HepG2 (cell line): ENCODE measurements at regions not wholly inside any gene's neighbourhood (a gene's known extent, or its start where the extent isn't known, plus 50 kb on each side); places are given as distances from the start of the nearest gene placed in this dataset.

Experiments
- ATAC-seq: fragments of 200-7000 bp; cut with Tn5 transposase; 3 replicates; pipeline ENCODE4 v1.9.1; 2020; ENCODE audit warnings: mild to moderate bottlenecking, moderate library complexity
- BruUV-seq: library from RNA; stranded (reverse); fragments of 400-500 nt; replicated peaks from 2 replicates; lab custom pipeline; 2021; lab: Mats Ljungman, UMichigan
- CTCF ChIA-PET: fragments of 300-600 bp; formaldehyde crosslinking; extraction: SDS; loops from one replicate; lab custom pipeline; 2021; ENCODE audit warnings: low total read pairs, inconsistent platforms, low intra/inter-chr PET ratio; lab: Yijun Ruan, JAX
- POLR2A ChIA-PET: fragments of 350-600 bp; sonication (Branson Sonifier 250); formaldehyde crosslinking; loops from one replicate; lab custom pipeline; 2020; ENCODE audit warnings: antibody characterized with exemption, inconsistent platforms; lab: Yijun Ruan, JAX
- DNase-seq: peaks from one replicate; pipeline ENCODE4 v3.0.0-alpha.2; 2015; ENCODE audit warnings: low spot score
- FAIRE-seq: peaks from 3 replicates; lab custom pipeline; 2011; peaks lifted over from hg19 to GRCh38; lab: Jason Lieb, UNC
- H2AFZ ChIP-seq: one replicate; pipeline ENCODE4 v1.6.1; 2011; ENCODE audit warnings: low read length, inconsistent platforms
- H3K27ac ChIP-seq: fragments of 300-600 bp; 3 replicates; pipeline ENCODE4 v1.8.0; 2011; ENCODE audit warnings: mixed run types, mild to moderate bottlenecking, mixed read lengths, low read length, inconsistent platforms; ENCODE audit not compliant: insufficient read depth; ENCODE audit errors: extremely low read length
- H3K27me3 ChIP-seq, 2 experiments: fragments of 200-600 bp in 1 of 2; 2 replicates in 1 of 2; 3 replicates in 1 of 2; pipeline versions ENCODE4 v1.6.0 to v1.8.0; 2011; ENCODE audit warnings: low read length in 2 of 2, mild to moderate bottlenecking in 2 of 2, moderate library complexity in 2 of 2, inconsistent platforms in 1 of 2; ENCODE audit not compliant: insufficient read depth in 2 of 2, control insufficient read depth in 1 of 2
- H3K36me3 ChIP-seq, 2 experiments: fragments of 200-600 bp in 1 of 2; replicated peaks in 1 of 2; 2 replicates in 1 of 2; 3 replicates in 1 of 2; pipeline versions ENCODE4 v1.5.1 to v1.8.0; 2011; ENCODE audit warnings: low read length in 2 of 2, inconsistent platforms in 1 of 2; ENCODE audit not compliant: insufficient read depth in 2 of 2, control insufficient read depth in 1 of 2
- H3K4me1 ChIP-seq: 2 replicates; pipeline ENCODE4 v1.5.1; 2012; ENCODE audit warnings: low read length, inconsistent platforms; ENCODE audit not compliant: insufficient read depth
- H3K4me2 ChIP-seq: 2 replicates; pipeline ENCODE4 v1.6.0; 2011; ENCODE audit warnings: low read depth, low read length, inconsistent platforms
- H3K4me3 ChIP-seq, 3 experiments: fragments of 200-600 bp in 1 of 3; sonication (generic), shearing (Covaris generic) in 1 of 3; replicated peaks in 1 of 3; 2 replicates each; pipeline ENCODE4 v1.5.1; 2011 to 2016; ENCODE audit warnings: low read length in 3 of 3, inconsistent platforms in 2 of 3, low read depth in 2 of 3, mild to moderate bottlenecking in 2 of 3, control low read depth in 1 of 3, mixed read lengths in 1 of 3; ENCODE audit not compliant: insufficient read depth in 1 of 3
- H3K79me2 ChIP-seq: one replicate; pipeline ENCODE4 v1.6.1; 2011; ENCODE audit warnings: low read length, inconsistent platforms; ENCODE audit not compliant: insufficient read depth
- H3K9ac ChIP-seq: 2 replicates; pipeline ENCODE4 v1.6.0; 2011; ENCODE audit warnings: mild to moderate bottlenecking, low read depth, low read length, inconsistent platforms; ENCODE audit not compliant: insufficient read depth
- H3K9me3 ChIP-seq: 2 replicates; pipeline ENCODE4 v1.5.1; 2012; ENCODE audit warnings: mild to moderate bottlenecking, low read length
- H4K20me1 ChIP-seq: 2 replicates; pipeline ENCODE4 v1.6.0; 2011; ENCODE audit warnings: inconsistent platforms, mild to moderate bottlenecking, low read length, moderate library complexity; ENCODE audit not compliant: insufficient read depth
- AKAP8 ChIP-seq: sonication (generic); formaldehyde crosslinking; IDR thresholded peaks from 2 replicates; pipeline ENCODE4 v1.5.1; 2020; ENCODE audit warnings: mild to moderate bottlenecking, missing genetic modification reagents
- ATF4 ChIP-seq, 2 experiments: fragments of 450-650 bp in 1 of 2; sonication (generic) in 1 of 2; formaldehyde crosslinking; IDR thresholded peaks; 2 replicates each; pipeline versions ENCODE4 v1.5.0 to v1.8.0; 2020 to 2022; ENCODE audit warnings: mild to moderate bottlenecking in 1 of 2, missing genetic modification reagents in 1 of 2
- CAMTA2 ChIP-seq: sonication (generic); formaldehyde crosslinking; IDR thresholded peaks from 2 replicates; pipeline ENCODE4 v1.4.0; 2020; ENCODE audit warnings: mild to moderate bottlenecking, missing genetic modification reagents, borderline replicate concordance
- CREM ChIP-seq, 2 experiments: sonication (generic) in 1 of 2; formaldehyde crosslinking in 1 of 2; IDR thresholded peaks; 2 replicates each; pipeline versions ENCODE4 v1.4.0 to v1.6.1; 2016 to 2020; ENCODE audit warnings: antibody characterized with exemption in 1 of 2, mild to moderate bottlenecking in 1 of 2, missing genetic modification reagents in 1 of 2
- CTCF ChIP-seq: sonication (generic); formaldehyde crosslinking; IDR thresholded peaks from 2 replicates; pipeline ENCODE4 v1.5.0; 2020; ENCODE audit warnings: mild to moderate bottlenecking, missing genetic modification reagents, moderate library complexity
- ETS1 ChIP-seq: sonication (generic); formaldehyde crosslinking; IDR thresholded peaks from 2 replicates; pipeline ENCODE4 v1.4.0; 2020; ENCODE audit warnings: missing genetic modification reagents
- FOXA3 ChIP-seq: IDR thresholded peaks from 2 replicates; pipeline ENCODE4 v1.6.1; 2016; ENCODE audit warnings: missing genetic modification reagents, missing compliant biosample characterization
- GRHL1 ChIP-seq: sonication (generic); formaldehyde crosslinking; conservative IDR thresholded peaks from 2 replicates; pipeline ENCODE4 v1.8.0; 2022; ENCODE audit warnings: missing genetic modification reagents
- MXD3 ChIP-seq: IDR thresholded peaks from 2 replicates; pipeline ENCODE4 v1.6.1; 2016; ENCODE audit warnings: mild to moderate bottlenecking, missing biosample characterization, missing genetic modification reagents
- THAP9 ChIP-seq: sonication (generic); formaldehyde crosslinking; IDR thresholded peaks from 2 replicates; pipeline ENCODE4; 2020; ENCODE audit warnings: missing genetic modification reagents, mild to moderate bottlenecking, borderline replicate concordance
- ZBTB7B ChIP-seq: sonication (generic); formaldehyde crosslinking; IDR thresholded peaks from 2 replicates; pipeline ENCODE4 v1.4.0; 2020; ENCODE audit warnings: missing genetic modification reagents
- ZMYM4 ChIP-seq: sonication (generic); formaldehyde crosslinking; IDR thresholded peaks from 2 replicates; pipeline ENCODE4 v1.8.1; 2023; ENCODE audit warnings: mild to moderate bottlenecking, missing genetic modification reagents
- ZNF546 ChIP-seq: sonication (generic); formaldehyde crosslinking; conservative IDR thresholded peaks from 2 replicates; pipeline ENCODE4 v1.8.1; 2023; ENCODE audit warnings: mild to moderate bottlenecking, missing genetic modification reagents
- ZNF557 ChIP-seq: sonication (generic); formaldehyde crosslinking; IDR thresholded peaks from 2 replicates; pipeline ENCODE4 v1.4.0; 2020; ENCODE audit warnings: missing genetic modification reagents
- ZNF737 ChIP-seq: sonication (generic); formaldehyde crosslinking; IDR thresholded peaks from 2 replicates; pipeline ENCODE4 v1.5.0; 2020; ENCODE audit warnings: missing genetic modification reagents, mild to moderate bottlenecking, borderline replicate concordance
- ZZZ3 ChIP-seq: sonication (generic); formaldehyde crosslinking; IDR thresholded peaks from 2 replicates; pipeline ENCODE4 v1.4.0; 2020; ENCODE audit warnings: missing genetic modification reagents, mild to moderate bottlenecking, borderline replicate concordance
- WGBS: methylation state at CpG from one replicate; pipeline ENCODE4 v1.1.6; 2017; ENCODE audit warnings: low lambda C conversion rate; 5-methylcytosine and 5-hydroxymethylcytosine counted together
- in situ Hi-C: cut with HindIII; loops from 2 replicates; pipeline ENCODE4 v1.10.0; 2017; ENCODE audit warnings: low pct_unique_long_range_greater_than_20kb; ENCODE audit not compliant: extremely low pct_ligation_motif_present
- intact Hi-C: fragments of 100-400 bp; cut with micrococcal nuclease; formaldehyde crosslinking; loops from one replicate; pipeline ENCODE4 v1.10.0; 2022; ENCODE audit not compliant: unreplicated experiment

GRCh38 chr2:238551091-238551490 lies 124.4 kb downstream of the ASB1 start:
- ChIA-PET CTCF (no interaction called here), POLR2A (no interaction called here)
- FAIRE-seq (no peak), ATAC-seq (no peak), DNase-seq (no peak)
- in situ Hi-C loops (no loop called here), intact Hi-C loops (no loop called here)
- H3K4me1 ChIP-seq, result no peaks in the 10 kb centered on the region
- no peaks in the 10 kb centered on the region for H3K9me3 ChIP-seq
- no peaks in the 10 kb centered on the region for H3K79me2 ChIP-seq
- no TSS peak for BruUV-seq
- H3K4me2 ChIP-seq, result no peak overlapping the region
- no peak overlapping the region for H2AFZ ChIP-seq
- WGBS, result 66% methylated on average over 2 of the region's 3 CpGs
- H3K4me3 ChIP-seq, result no peak overlapping the region
- H4K20me1 ChIP-seq, result no peaks in the 10 kb centered on the region
- H3K27me3 ChIP-seq, result peaks cover 0 to under 1% of the 10 kb centered on the region in 2 experiments; a peak in 2 of 5 replicates
- no peaks in the 10 kb centered on the region for H3K36me3 ChIP-seq
- H3K9ac ChIP-seq, result no peak overlapping the region
- H3K27ac ChIP-seq, result no peak overlapping the region
- no peak for TF ChIP-seq ZNF737 (CRISPR knock-in tag)
- no peak for TF ChIP-seq ETS1
- no peak for TF ChIP-seq CAMTA2
- TF ChIP-seq ZZZ3, result no peak
- TF ChIP-seq GRHL1 (CRISPR knock-in tag), result no peak
- TF ChIP-seq CREM (IDR thresholded peaks at IDR 0.05), result no peak
- TF ChIP-seq CREM (CRISPR knock-in tag; IDR thresholded peaks at IDR 0.05), result no peak
- no peak for TF ChIP-seq ZBTB7B
- no peak for TF ChIP-seq ZMYM4
- TF ChIP-seq AKAP8 (CRISPR knock-in tag), result no peak
- TF ChIP-seq ATF4 (CRISPR knock-in tag; IDR thresholded peaks at IDR 0.05), result no peak
- TF ChIP-seq CTCF, result no peak
- TF ChIP-seq MXD3 (CRISPR knock-in tag), result no peak
- TF ChIP-seq THAP9 (CRISPR knock-in tag), result no peak
- TF ChIP-seq FOXA3 (CRISPR knock-in tag), result no peak
- no peak for TF ChIP-seq ZNF557 (CRISPR knock-in tag)
- no peak for TF ChIP-seq ZNF546 (CRISPR knock-in tag)
